Astrocyte of the cerebellum (primary cell): ENCODE measurements at regions not wholly inside any gene's neighbourhood (a gene's known extent, or its start where the extent isn't known, plus 50 kb on each side); places are given as distances from the start of the nearest gene placed in this dataset.
"Not testable (repeated sequence)": the region's sequence is repeated elsewhere in the genome, so short reads cannot be mapped to it uniquely, and the experiment has no call there.

Source experiments
- DNase-seq: peaks from one replicate; pipeline ENCODE4 v3.0.0-alpha.2; 2011; ENCODE audit warnings: low read depth
- H3K4me3 ChIP-seq: 2 replicates; pipeline ENCODE4 v1.5.1; 2011; ENCODE audit warnings: mild to moderate bottlenecking, low read depth, low read length, moderate library complexity
- in situ Hi-C: cut with HindIII; loops from 2 replicates; pipeline ENCODE4 v1.10.0; 2017; ENCODE audit warnings: low sequenced_read_pairs
- TF ChIP-seq, protein P1 (sequence below): IDR thresholded peaks from 2 replicates; pipeline ENCODE4 v1.5.1; 2012; ENCODE audit warnings: low read length, low read depth, moderate library complexity, mild to moderate bottlenecking; ENCODE audit errors: missing control alignments

GRCh38 chrX:41019041-41019392 lies 66.2 kb upstream of the USP9X start:
- H3K4me3 ChIP-seq, result no peak overlapping the region
- no peak for DNase-seq
- in situ Hi-C loops, result no loop called here
- TF ChIP-seq, protein P1, sequence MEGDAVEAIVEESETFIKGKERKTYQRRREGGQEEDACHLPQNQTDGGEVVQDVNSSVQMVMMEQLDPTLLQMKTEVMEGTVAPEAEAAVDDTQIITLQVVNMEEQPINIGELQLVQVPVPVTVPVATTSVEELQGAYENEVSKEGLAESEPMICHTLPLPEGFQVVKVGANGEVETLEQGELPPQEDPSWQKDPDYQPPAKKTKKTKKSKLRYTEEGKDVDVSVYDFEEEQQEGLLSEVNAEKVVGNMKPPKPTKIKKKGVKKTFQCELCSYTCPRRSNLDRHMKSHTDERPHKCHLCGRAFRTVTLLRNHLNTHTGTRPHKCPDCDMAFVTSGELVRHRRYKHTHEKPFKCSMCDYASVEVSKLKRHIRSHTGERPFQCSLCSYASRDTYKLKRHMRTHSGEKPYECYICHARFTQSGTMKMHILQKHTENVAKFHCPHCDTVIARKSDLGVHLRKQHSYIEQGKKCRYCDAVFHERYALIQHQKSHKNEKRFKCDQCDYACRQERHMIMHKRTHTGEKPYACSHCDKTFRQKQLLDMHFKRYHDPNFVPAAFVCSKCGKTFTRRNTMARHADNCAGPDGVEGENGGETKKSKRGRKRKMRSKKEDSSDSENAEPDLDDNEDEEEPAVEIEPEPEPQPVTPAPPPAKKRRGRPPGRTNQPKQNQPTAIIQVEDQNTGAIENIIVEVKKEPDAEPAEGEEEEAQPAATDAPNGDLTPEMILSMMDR, result no peak

DNA sequence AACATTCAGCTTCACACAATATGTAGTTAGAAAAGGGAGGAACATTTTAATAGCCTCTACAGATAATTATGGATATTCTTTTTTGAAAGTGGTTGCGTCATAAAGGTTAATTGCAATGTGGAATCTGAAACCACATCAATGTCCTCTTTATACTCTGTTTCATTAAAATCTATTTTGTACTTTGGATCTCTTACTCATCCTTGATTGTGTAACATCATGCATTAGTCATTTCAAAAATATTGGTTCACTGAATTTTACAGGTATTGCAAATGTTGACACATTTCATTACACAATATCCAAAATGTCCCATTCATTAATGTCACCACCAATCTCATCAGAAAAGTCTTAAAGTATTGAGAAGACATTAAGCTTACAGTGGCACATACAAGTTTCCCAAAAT lies 62.7 kb upstream of the USP9X start:
- in situ Hi-C loops, result no loop called here
- TF ChIP-seq, protein P1, result no peak
- DNase-seq, result no peak
- no peak overlapping the region for H3K4me3 ChIP-seq

DNA sequence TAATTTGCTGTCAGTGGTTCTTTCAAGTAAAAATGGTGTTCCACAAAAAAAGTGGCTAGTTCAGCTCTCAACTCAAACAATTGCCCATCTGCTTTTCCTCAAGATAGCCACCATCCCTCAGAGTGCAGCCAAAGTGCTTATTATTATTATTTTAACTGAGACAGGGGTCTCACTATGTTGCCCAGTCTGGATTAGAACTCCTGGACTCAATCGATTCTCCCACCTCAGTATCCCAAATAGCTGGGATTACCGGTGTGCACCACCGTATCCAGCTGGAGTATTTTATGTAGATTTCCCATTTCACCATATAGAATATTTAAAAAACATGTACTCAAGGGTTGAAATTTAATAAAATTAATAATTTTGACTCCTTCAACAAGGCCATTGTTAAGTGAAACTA lies 62.1 kb upstream of the USP9X start:
- DNase-seq, result no peak
- H3K4me3 ChIP-seq, result no peak overlapping the region
- in situ Hi-C loops, result no loop called here
- TF ChIP-seq, protein P1, result no peak

DNA sequence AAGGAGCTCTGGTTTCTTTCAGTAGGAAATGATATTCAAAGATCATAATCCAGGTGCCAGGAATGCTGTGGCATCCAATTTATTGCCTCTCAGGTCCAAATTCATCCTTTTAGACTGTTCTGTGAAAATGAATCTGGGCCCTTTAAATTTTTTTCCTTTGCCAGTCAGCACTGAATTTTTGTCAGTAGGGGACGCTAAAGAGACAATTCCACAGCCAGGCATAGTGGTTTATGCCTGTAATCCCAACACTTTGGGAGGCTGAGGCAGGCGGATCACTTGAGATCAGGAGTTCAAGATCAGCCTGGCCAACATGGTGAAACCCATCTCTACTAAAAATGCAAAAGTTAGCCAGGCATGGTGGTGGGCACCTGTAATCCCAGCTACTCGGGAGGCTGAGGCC lies 60.9 kb upstream of the USP9X start:
- DNase-seq, in situ Hi-C loops, H3K4me3 ChIP-seq: not testable (repeated sequence)

DNA sequence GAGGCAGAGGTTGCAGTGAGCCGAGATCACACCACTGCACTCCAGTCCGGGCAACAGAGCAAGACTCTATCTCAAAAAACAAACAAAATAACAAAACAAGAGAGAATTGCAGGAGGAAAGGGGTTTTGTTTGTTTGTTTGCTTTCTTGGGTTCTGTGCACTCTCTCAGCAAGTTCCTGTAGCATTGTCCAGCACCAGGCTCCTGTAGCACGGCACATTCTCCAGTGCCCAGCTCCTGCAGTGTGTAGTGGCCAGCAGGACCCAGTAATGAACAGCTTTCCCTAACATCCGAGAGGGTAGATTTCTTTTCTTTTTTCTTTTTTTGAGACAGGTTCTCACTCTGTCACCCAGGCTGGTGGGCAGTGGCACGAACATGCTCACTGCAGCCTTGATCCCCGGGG lies 60.5 kb upstream of the USP9X start:
- in situ Hi-C loops, result no loop called here
- no peak overlapping the region for H3K4me3 ChIP-seq
- no peak for DNase-seq
- TF ChIP-seq, protein P1, result no peak

DNA sequence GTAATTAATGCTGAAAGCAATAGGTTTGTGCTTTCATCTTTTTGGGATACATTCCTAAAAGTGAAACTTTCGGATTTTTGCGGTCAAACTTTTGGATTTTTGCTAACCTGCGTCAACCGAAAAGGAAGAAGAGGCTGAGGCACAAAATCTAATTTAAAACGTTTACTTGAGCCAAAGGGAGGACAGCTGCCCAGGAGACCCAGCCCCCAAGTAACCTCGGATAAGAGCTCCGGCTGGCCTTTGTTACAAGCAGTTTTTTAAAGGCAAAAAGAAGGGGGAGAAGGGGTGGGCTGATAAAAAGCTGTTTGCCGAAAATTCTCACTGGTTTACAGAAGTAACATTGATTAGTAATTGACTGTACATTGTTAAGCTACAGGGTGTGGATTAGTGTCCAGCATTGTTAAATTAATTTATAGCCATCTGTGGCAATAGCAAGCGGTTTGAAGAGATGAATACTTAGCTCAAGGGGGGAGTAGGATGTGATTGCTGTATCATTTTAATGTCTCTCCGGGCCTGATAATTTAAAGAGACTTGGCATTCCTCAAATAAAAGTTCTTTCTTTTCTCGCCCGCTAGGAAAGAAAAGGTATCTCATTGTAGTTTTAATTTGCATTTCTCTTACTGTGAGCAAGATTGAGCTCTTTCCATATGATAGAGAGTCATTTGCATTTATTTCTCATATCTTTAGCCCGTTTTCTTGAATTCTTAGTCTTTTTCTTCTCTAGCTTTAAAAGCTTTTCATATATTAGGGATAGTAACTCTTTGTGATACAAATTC lies 59.1 kb upstream of the USP9X start:
- in situ Hi-C loops, result no loop called here
- no peak overlapping the region for H3K4me3 ChIP-seq
- TF ChIP-seq, protein P1, result no peak
- DNase-seq, result peak; percentile 27

DNA sequence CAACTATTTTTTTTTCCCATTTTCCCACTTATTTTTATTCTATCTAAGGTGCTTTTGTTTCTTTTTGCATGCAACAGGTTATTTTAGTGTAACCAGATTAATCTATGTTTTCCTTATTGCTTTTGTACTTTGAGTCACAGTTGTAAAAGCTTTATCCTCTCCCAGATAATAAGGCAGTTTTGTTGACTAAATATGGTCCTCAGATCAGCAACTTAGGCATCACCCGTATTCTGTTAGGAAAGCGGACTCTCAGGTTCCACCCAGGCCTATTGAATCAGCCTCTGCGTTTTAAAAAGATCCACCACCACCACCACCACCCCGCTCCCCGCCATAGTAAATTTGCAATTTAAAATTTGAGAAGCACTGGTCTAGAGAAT lies 58.6 kb upstream of the USP9X start:
- in situ Hi-C loops, result no loop called here
- DNase-seq, result no peak
- TF ChIP-seq, protein P1, result no peak
- H3K4me3 ChIP-seq, result no peak overlapping the region
